GM23248 (cell line): ENCODE measurements at regions not wholly inside any gene's neighbourhood (a gene's known extent, or its start where the extent isn't known, plus 50 kb on each side); places are given as distances from the start of the nearest gene placed in this dataset.

Experiments
- DNase-seq: peaks from one replicate; pipeline ENCODE4 v3.0.0-alpha.2; 2015
- H2AFZ ChIP-seq: fragments of 200-600 bp; sonication (generic); 2 replicates; pipeline ENCODE4 v1.6.1; 2016; ENCODE audit warnings: antibody characterized with exemption
- H3F3A ChIP-seq: fragments of 200-600 bp; sonication (generic); 2 replicates; pipeline ENCODE4 v1.6.1; 2016; ENCODE audit warnings: mild to moderate bottlenecking, antibody characterized with exemption, mixed run types; ENCODE audit not compliant: insufficient read depth
- H3K27ac ChIP-seq: fragments of 200-600 bp; sonication (generic); 2 replicates; pipeline ENCODE4 v1.5.1; 2016; ENCODE audit warnings: mild to moderate bottlenecking
- H3K27me3 ChIP-seq: fragments of 200-600 bp; sonication (generic); replicated peaks from 2 replicates; pipeline ENCODE4 v1.6.1; 2016; ENCODE audit warnings: mild to moderate bottlenecking; ENCODE audit not compliant: insufficient read depth
- H3K36me3 ChIP-seq: fragments of 200-600 bp; sonication (generic); 2 replicates; pipeline ENCODE4 v1.6.1; 2016; ENCODE audit warnings: low read depth, mild to moderate bottlenecking
- H3K4me1 ChIP-seq: fragments of 200-600 bp; sonication (generic); 2 replicates; pipeline ENCODE4 v1.6.1; 2016; ENCODE audit warnings: mild to moderate bottlenecking; ENCODE audit not compliant: insufficient read depth
- H3K4me2 ChIP-seq: fragments of 200-600 bp; sonication (generic); one replicate; pipeline ENCODE4 v1.6.1; 2016; ENCODE audit warnings: mild to moderate bottlenecking; ENCODE audit not compliant: unreplicated experiment
- H3K4me3 ChIP-seq: fragments of 200-600 bp; sonication (generic); 2 replicates; pipeline ENCODE4 v1.5.1; 2016; ENCODE audit warnings: mild to moderate bottlenecking
- H3K79me2 ChIP-seq: fragments of 200-600 bp; sonication (generic); 2 replicates; pipeline ENCODE4 v1.6.1; 2016; ENCODE audit warnings: mild to moderate bottlenecking; ENCODE audit not compliant: insufficient read depth
- H3K9ac ChIP-seq: fragments of 200-600 bp; sonication (generic); 2 replicates; pipeline ENCODE4 v1.6.1; 2016; ENCODE audit warnings: mild to moderate bottlenecking
- H3K9me2 ChIP-seq: fragments of 200-600 bp; sonication (generic); 2 replicates; pipeline ENCODE4 v1.6.1; 2016; ENCODE audit warnings: mixed run types, mild to moderate bottlenecking, moderate library complexity; ENCODE audit not compliant: insufficient read depth
- H3K9me3 ChIP-seq: fragments of 200-600 bp; sonication (generic); one replicate; pipeline ENCODE4 v1.6.1; 2017; ENCODE audit warnings: low read depth
- H4K20me1 ChIP-seq: fragments of 200-600 bp; sonication (generic); 2 replicates; pipeline ENCODE4 v1.6.0; 2016; ENCODE audit not compliant: insufficient read depth
- EZH2 ChIP-seq: fragments of 200-600 bp; sonication (generic); IDR thresholded peaks from 2 replicates; pipeline ENCODE4 v1.6.1; 2018; ENCODE audit warnings: antibody characterized with exemption, mild to moderate bottlenecking; ENCODE audit not compliant: insufficient read depth, poor library complexity, severe bottlenecking
- EZH2phosphoT487 ChIP-seq: fragments of 200-600 bp; sonication (generic); IDR thresholded peaks from 2 replicates; pipeline ENCODE4 v1.6.1; 2018; ENCODE audit warnings: antibody characterized with exemption, moderate library complexity, mild to moderate bottlenecking, low read depth; ENCODE audit not compliant: insufficient read depth
- WGBS, 2 experiments: methylation state at CpG; one replicate each; pipeline ENCODE4 v1.1.6; 2015 to 2017; ENCODE audit warnings: low lambda C conversion rate in 2 of 2, low coverage in 1 of 2; ENCODE audit errors: missing lambda C conversion rate in 2 of 2; 5-methylcytosine and 5-hydroxymethylcytosine counted together
- in situ Hi-C: fragments of 300-500 bp; cut with MboI; formaldehyde crosslinking; loops from 2 replicates; pipeline ENCODE4 v1.15.0; 2020

GRCh38 chr6:18550119-18550518, 163.0 kb downstream of the RNF144B start:
- Histone ChIP-seq H3K4me2 (no peak overlapping the region), H3K9me2 (no peaks in the 10 kb centered on the region), H3K9me3 (no peaks in the 10 kb centered on the region), H3K27ac (no peak overlapping the region), H3K9ac (no peak overlapping the region), H2AFZ (no peak overlapping the region), H3K36me3 (no peaks in the 10 kb centered on the region), H3K79me2 (no peaks in the 10 kb centered on the region), H4K20me1 (no peaks in the 10 kb centered on the region), H3K4me1 (no peaks in the 10 kb centered on the region), H3F3A (peaks cover 5% of the 10 kb centered on the region; the same call in 1 of the 2 replicates), H3K4me3 (no peak overlapping the region), H3K27me3 (no peaks in the 10 kb centered on the region)
- in situ Hi-C loops = no loop called here
- WGBS, 2 experiments = 90 to 91% methylated on average over 3 of the region's 3 CpGs
- TF ChIP-seq EZH2phosphoT487 (no peak), EZH2 (no peak)
- DNase-seq = no peak

GRCh38 chr6:18551228-18551627, 164.1 kb downstream of the RNF144B start:
- no peaks in the 10 kb centered on the region for H4K20me1 ChIP-seq
- H3K27me3 ChIP-seq = no peaks in the 10 kb centered on the region
- H3F3A ChIP-seq = peaks cover 5% of the 10 kb centered on the region; the same call in 1 of the 2 replicates
- in situ Hi-C loops = no loop called here
- 0 to 2% methylated on average over 2 of the region's 2 CpGs for WGBS, 2 experiments
- H3K9me2 ChIP-seq = no peaks in the 10 kb centered on the region
- H3K9me3 ChIP-seq = no peaks in the 10 kb centered on the region
- H3K4me3 ChIP-seq = peak overlapping the region; percentile 25
- peak overlapping the region; percentile 25 for H3K4me2 ChIP-seq
- no peaks in the 10 kb centered on the region for H3K79me2 ChIP-seq
- peak; percentile 92 for DNase-seq
- H3K9ac ChIP-seq = no peak overlapping the region
- H2AFZ ChIP-seq = no peak overlapping the region
- H3K4me1 ChIP-seq = no peaks in the 10 kb centered on the region
- TF ChIP-seq EZH2phosphoT487 (no peak), EZH2 (no peak)
- H3K27ac ChIP-seq = peak overlapping the region; percentile 24; the same call in 1 of the 2 replicates
- no peaks in the 10 kb centered on the region for H3K36me3 ChIP-seq

- in situ Hi-C loops = no loop called here
- 0 out of 2 replicates have a peak, but pooled peaks cover under 1% of the 10 kb centered on the region for H3K4me1 ChIP-seq
- WGBS, 2 experiments = 46 to 60% methylated on average over 2 of the region's 2 CpGs
- H3K79me2 ChIP-seq = no peaks in the 10 kb centered on the region
- no peaks in the 10 kb centered on the region for H3K9me2 ChIP-seq
- H3K27me3 ChIP-seq = no peaks in the 10 kb centered on the region
- H3K4me2 ChIP-seq = no peak overlapping the region
- H3K36me3 ChIP-seq = no peaks in the 10 kb centered on the region
- no peaks in the 10 kb centered on the region for H4K20me1 ChIP-seq
- H3K9ac ChIP-seq = no peak overlapping the region
- no peaks in the 10 kb centered on the region for H3K9me3 ChIP-seq
- DNase-seq = no peak
- H3K27ac ChIP-seq = no peak overlapping the region
- H2AFZ ChIP-seq = no peak overlapping the region
- peaks cover 3% of the 10 kb centered on the region; the same call in 1 of the 2 replicates for H3F3A ChIP-seq
- TF ChIP-seq EZH2phosphoT487 (no peak), EZH2 (no peak)
- no peak overlapping the region for H3K4me3 ChIP-seq
Measured at GRCh38 chr6:18555750-18556149, 168.6 kb downstream of the RNF144B start.

- WGBS, 2 experiments = 3 to 8% methylated on average over 5 of the region's 5 CpGs
- DNase-seq = peak; percentile 45
Measured at GRCh38 chr6:18561037-18561750, 174.0 kb downstream of the RNF144B start.

More at GRCh38 chr6:18561037-18561750, 174.0 kb downstream of the RNF144B start:
- in situ Hi-C loops = no loop called here
- Histone ChIP-seq H3K9me3 (no peaks in the 10 kb centered on the region), H3K4me3 (no peak overlapping the region), H3K4me2 (no peak overlapping the region), H3K36me3 (no peaks in the 10 kb centered on the region), H2AFZ (no peak overlapping the region), H3F3A (peaks cover 5% of the 10 kb centered on the region; the same call in 1 of the 2 replicates), H3K4me1 (0 out of 2 replicates have a peak, but pooled peaks cover 6% of the 10 kb centered on the region), H3K79me2 (no peaks in the 10 kb centered on the region), H3K9ac (no peak overlapping the region), H4K20me1 (no peaks in the 10 kb centered on the region), H3K27me3 (no peaks in the 10 kb centered on the region), H3K9me2 (no peaks in the 10 kb centered on the region), H3K27ac (no peak overlapping the region)
- TF ChIP-seq EZH2phosphoT487 = no peak
- no peak for TF ChIP-seq EZH2
